ES-I3 (cell line): ENCODE measurements at regions not wholly inside any gene's neighbourhood (a gene's known extent, or its start where the extent isn't known, plus 50 kb on each side); places are given as distances from the start of the nearest gene placed in this dataset.
A peak's percentile ranks its signal among the peaks of the same experiment; 100 is the strongest.

ENCODE experiments used
- H3K36me3 ChIP-seq: 2 replicates; pipeline ENCODE4 v1.6.1; 2013; ENCODE audit warnings: mild to moderate bottlenecking, low read length, control low read depth, moderate library complexity; ENCODE audit not compliant: insufficient read depth
- H3K4me1 ChIP-seq: 2 replicates; pipeline ENCODE4 v1.6.1; 2013; ENCODE audit warnings: mild to moderate bottlenecking, control low read depth, low read length; ENCODE audit not compliant: insufficient read depth
- H3K9ac ChIP-seq: 2 replicates; pipeline ENCODE4 v1.6.1; 2013; ENCODE audit warnings: low read depth, mild to moderate bottlenecking, low read length, moderate library complexity
- H3K9me3 ChIP-seq: 2 replicates; pipeline ENCODE4 v1.6.1; 2013; ENCODE audit warnings: mild to moderate bottlenecking, low read length, moderate library complexity; ENCODE audit not compliant: control insufficient read depth, insufficient read depth

- Histone ChIP-seq H3K4me1 (peaks cover 6% of the 10 kb centered on the region), H3K9ac (no peak overlapping the region), H3K36me3 (no peaks in the 10 kb centered on the region), H3K9me3 (no peaks in the 10 kb centered on the region)
These were observed 437.2 kb upstream of the SYT4 start for GRCh38 chr18:43714343-43715010.

DNA sequence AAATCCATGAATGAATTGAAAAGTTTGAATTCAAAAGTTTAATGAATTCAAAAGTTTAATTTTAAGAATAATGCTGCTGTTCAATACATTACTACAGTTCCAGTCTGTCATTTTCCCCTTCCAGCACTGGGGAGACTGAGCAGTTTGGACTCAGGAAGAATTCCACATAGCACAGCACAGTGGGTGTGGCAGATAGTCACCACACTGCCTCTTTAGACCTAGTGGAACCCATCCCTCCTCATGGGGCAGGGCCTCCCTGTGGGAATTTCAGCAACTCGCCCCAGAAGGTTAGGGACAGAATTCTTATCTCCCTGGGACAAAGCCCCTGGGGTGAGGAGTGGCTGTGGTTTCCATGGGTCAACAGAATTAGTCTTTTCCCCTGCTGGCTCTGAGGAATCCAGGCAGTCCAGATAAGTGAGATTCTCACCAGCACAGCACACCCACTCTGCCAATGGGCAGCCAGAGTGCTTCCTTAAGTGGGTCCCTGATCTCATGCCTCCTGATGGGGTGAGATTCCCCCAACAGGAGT is 442.0 kb upstream of the SYT4 start:
- H3K9me3 ChIP-seq, result no peaks in the 10 kb centered on the region; the same call in 1 of the 2 replicates
- no peak overlapping the region for H3K9ac ChIP-seq
- no peaks in the 10 kb centered on the region for H3K4me1 ChIP-seq
- H3K36me3 ChIP-seq, result no peaks in the 10 kb centered on the region

DNA sequence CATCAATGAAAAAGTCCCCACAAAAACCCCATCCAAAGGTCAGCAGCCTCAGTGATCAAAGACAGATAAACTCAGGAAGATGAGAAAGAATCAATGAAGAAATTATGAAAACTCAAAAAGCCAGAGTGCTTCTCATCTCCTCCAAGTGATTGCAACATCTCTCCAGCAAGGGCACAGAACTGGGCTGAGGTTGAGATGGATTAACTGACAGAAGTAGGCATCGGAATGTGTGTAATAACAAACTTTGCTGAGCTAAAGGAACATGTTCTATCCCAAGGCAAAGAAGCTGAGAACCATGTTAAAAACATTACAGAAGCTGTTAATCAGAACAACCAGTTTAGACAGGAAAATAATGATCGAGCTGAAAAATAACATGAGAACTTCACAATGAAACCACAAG is 442.8 kb upstream of the SYT4 start:
- Histone ChIP-seq H3K4me1 (no peaks in the 10 kb centered on the region), H3K9me3 (no peaks in the 10 kb centered on the region; the same call in 1 of the 2 replicates), H3K9ac (no peak overlapping the region), H3K36me3 (no peaks in the 10 kb centered on the region)

DNA sequence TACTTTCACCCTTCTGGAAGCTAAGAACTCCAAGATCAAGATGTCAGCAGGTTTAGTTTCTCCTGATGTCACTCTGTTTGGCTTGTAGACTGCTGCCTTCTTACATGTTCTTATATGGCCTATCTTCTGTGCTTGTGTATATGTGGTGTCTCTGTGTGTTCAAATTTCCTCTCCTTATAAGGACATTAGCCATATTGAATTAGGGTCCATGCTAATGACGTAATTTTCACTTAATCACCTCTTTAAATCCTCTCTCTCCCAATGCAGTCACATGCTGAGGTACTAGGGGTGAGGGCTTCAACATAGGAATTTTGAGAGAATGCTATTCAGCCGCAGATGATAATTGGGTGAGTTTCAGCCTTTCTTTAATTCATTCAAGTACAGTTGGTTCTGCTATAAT is 458.3 kb upstream of the SYT4 start:
- Histone ChIP-seq H3K9me3 (no peaks in the 10 kb centered on the region), H3K4me1 (no peaks in the 10 kb centered on the region), H3K9ac (no peak overlapping the region), H3K36me3 (no peaks in the 10 kb centered on the region)

- peaks cover 21% of the 10 kb centered on the region for H3K9me3 ChIP-seq
These were observed 467.9 kb upstream of the SYT4 start for GRCh38 chr18:43744960-43745745.

DNA sequence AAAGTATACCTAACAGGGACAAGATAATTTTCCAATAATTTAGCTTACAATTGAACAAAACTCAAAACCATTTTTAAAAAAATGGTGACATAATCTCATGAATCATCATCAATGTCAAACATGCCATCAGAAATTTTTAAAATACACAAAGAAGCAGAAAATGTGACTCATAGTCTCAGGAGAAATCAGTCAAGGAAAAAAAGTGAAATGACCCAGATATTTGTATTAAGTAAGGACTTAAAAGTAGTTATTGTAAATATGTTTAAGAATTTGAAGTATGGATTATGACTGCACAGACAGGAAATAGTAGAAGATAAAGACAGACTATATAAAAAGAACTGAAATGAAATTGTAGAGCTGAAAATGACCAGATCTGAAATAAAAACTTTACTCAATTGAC is 473.9 kb upstream of the SYT4 start:
- Histone ChIP-seq H3K4me1 (no peaks in the 10 kb centered on the region), H3K9me3 (peaks cover 3% of the 10 kb centered on the region), H3K36me3 (no peaks in the 10 kb centered on the region), H3K9ac (no peak overlapping the region)

More at GRCh38 chr18:43744960-43745745, 467.9 kb upstream of the SYT4 start:
- Histone ChIP-seq H3K36me3 (no peaks in the 10 kb centered on the region; the same call in 1 of the 2 replicates), H3K9ac (no peak overlapping the region), H3K4me1 (0 out of 2 replicates have a peak, but pooled peaks cover 3% of the 10 kb centered on the region)

- Histone ChIP-seq H3K36me3 (no peaks in the 10 kb centered on the region), H3K4me1 (no peaks in the 10 kb centered on the region), H3K9ac (no peak overlapping the region), H3K9me3 (peaks cover 3% of the 10 kb centered on the region)
These were observed 474.5 kb upstream of the SYT4 start for GRCh38 chr18:43751835-43752234.

GRCh38 chr18:43757273-43757672 is 480.0 kb upstream of the SYT4 start:
- Histone ChIP-seq H3K4me1 (peaks cover 27% of the 10 kb centered on the region), H3K9ac (no peak overlapping the region), H3K36me3 (no peaks in the 10 kb centered on the region), H3K9me3 (no peaks in the 10 kb centered on the region; the same call in 1 of the 2 replicates)

DNA sequence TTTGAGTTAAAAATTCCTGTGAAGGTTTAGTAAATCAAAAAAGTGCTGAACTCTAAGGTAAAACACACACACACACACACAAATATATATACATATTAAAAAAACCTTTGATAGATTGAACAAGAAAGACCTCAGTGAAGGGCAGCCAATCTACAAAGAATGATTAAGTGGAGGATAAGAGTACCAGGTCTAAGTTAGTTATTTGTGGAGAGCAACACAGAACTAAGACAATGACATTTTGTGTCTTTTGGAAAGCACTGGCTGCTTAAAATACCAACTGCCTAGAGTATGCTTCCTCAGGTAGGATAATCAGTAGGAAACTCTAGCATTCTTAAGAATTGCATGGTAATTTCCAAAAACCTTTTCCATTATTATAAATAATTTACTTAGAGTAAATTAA is 481.4 kb upstream of the SYT4 start:
- no peaks in the 10 kb centered on the region for H3K36me3 ChIP-seq
- no peak overlapping the region for H3K9ac ChIP-seq
- no peaks in the 10 kb centered on the region; the same call in 1 of the 2 replicates for H3K9me3 ChIP-seq
- peaks cover 27% of the 10 kb centered on the region for H3K4me1 ChIP-seq

DNA sequence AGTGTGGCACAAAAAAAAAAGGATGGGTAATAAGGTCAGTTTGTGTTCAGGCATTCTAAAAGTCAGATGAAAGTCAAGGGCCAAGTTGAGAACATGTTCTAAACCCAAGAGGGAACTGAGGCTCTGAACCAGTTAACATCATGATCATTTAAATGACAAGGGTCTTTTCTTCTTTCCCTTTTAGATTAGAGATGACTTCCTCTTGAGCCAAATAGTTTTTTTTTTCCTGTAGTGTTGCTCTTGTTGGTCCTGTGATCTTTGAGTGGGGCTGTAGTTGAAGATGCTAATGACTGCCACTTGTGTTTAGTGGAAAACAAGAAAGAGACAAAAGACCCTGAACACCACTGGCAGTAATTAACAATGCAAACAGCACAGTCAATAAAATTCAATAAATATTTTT is 482.7 kb upstream of the SYT4 start:
- Histone ChIP-seq H3K9me3 (no peaks in the 10 kb centered on the region; the same call in 1 of the 2 replicates), H3K4me1 (peaks cover 27% of the 10 kb centered on the region), H3K36me3 (no peaks in the 10 kb centered on the region), H3K9ac (no peak overlapping the region)

- H3K36me3 ChIP-seq, result no peaks in the 10 kb centered on the region
- H3K4me1 ChIP-seq, result peaks cover 18% of the 10 kb centered on the region
- no peaks in the 10 kb centered on the region; the same call in none of the 2 replicates for H3K9me3 ChIP-seq
- H3K9ac ChIP-seq, result no peak overlapping the region
These were observed 495.6 kb upstream of the SYT4 start for GRCh38 chr18:43772907-43773306.

DNA sequence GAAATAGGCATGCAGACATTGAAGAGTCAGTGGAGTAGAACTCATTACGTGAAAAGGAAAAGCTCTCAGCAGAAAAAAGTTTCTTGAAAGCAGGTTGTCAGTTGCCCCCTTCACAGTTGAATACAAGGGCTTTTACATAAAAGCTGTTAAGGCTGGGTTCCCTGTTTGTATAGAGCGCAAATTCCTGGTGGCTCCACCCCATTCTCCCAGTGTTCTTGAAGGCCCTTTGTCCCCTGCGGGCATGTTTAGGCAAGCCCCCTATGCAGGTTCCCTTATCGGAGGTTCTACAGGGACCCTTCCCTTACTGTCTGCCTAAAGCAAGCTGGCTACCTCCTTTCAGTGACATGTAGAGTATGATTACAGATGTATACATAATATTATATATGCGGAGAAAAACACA is 497.2 kb upstream of the SYT4 start:
- no peaks in the 10 kb centered on the region; the same call in none of the 2 replicates for H3K9me3 ChIP-seq
- H3K4me1 ChIP-seq, result peaks cover 18% of the 10 kb centered on the region
- no peaks in the 10 kb centered on the region for H3K36me3 ChIP-seq
- H3K9ac ChIP-seq, result peak overlapping the region; percentile 33

- Histone ChIP-seq H3K9me3 (no peaks in the 10 kb centered on the region; the same call in none of the 2 replicates), H3K36me3 (no peaks in the 10 kb centered on the region), H3K9ac (no peak overlapping the region), H3K4me1 (peaks cover 18% of the 10 kb centered on the region)
These were observed 498.3 kb upstream of the SYT4 start for GRCh38 chr18:43775591-43775990.

DNA sequence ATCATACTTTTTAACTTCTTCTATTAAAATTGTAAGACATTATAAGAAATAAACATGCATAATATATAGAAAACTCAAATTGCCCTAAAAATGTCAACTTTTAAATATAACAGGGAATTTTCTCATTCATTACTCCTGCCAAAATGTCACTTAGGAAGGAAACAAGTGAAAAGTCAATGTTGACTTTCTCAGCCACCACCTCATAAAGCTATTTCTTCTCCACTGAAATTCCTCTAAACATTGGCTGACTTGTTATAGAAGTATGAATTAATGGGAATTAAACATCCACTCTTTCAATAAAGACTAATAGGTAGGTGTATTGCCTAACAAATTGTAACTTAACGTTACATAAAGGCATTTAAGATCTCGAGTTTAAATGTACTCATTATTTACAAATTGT is 499.7 kb upstream of the SYT4 start:
- Histone ChIP-seq H3K4me1 (peaks cover 18% of the 10 kb centered on the region), H3K9me3 (no peaks in the 10 kb centered on the region; the same call in 1 of the 2 replicates), H3K9ac (no peak overlapping the region), H3K36me3 (no peaks in the 10 kb centered on the region)
